Testis (tissue), 2 donors: ENCODE measurements at regions not wholly inside any gene's neighbourhood (a gene's known extent, or its start where the extent isn't known, plus 50 kb on each side); places are given as distances from the start of the nearest gene placed in this dataset.

Experiments used
- POLR2A ChIP-seq: fragments of 450-650 bp; IDR thresholded peaks from one replicate; pipeline ENCODE4 v1.6.1; 2017; ENCODE audit warnings: antibody characterized with exemption, mild to moderate bottlenecking, moderate library complexity
- TF ChIP-seq, protein P1 (sequence below), 3 experiments: fragments of 450-650 bp in 2 of 3; fragments of 200-600 bp in 1 of 3; sonication (generic) in 1 of 3; IDR thresholded peaks; one replicate each; pipeline ENCODE4 v1.5.1; 2016 to 2019; ENCODE audit warnings: antibody characterized with exemption in 3 of 3, mild to moderate bottlenecking in 2 of 3, moderate library complexity in 1 of 3

DNA sequence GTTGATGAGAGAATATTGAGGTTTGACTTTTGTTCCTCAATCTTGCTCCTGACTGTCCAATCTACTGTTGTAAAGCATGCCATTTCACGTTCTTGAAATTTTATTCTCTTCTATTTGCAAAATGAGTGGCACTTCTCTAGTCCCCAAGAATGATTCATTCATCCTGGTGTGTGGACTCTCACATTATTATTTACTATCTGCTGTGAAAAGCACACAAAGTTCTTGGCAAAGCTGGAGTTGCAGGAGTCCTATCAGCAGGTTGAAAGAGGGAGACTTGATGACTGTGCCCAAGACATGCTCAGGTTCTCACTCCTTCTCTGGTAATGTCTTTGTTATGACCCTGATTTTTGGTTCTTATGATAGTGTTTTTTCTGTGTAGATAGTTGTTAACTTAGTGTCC, 382.6 kb downstream of the DMRTA1 start:
- TF ChIP-seq, protein P1, sequence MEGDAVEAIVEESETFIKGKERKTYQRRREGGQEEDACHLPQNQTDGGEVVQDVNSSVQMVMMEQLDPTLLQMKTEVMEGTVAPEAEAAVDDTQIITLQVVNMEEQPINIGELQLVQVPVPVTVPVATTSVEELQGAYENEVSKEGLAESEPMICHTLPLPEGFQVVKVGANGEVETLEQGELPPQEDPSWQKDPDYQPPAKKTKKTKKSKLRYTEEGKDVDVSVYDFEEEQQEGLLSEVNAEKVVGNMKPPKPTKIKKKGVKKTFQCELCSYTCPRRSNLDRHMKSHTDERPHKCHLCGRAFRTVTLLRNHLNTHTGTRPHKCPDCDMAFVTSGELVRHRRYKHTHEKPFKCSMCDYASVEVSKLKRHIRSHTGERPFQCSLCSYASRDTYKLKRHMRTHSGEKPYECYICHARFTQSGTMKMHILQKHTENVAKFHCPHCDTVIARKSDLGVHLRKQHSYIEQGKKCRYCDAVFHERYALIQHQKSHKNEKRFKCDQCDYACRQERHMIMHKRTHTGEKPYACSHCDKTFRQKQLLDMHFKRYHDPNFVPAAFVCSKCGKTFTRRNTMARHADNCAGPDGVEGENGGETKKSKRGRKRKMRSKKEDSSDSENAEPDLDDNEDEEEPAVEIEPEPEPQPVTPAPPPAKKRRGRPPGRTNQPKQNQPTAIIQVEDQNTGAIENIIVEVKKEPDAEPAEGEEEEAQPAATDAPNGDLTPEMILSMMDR (IDR thresholded peaks at IDR 0.05) = no peak
- TF ChIP-seq POLR2A = no peak
